HepG2 (cell line): ENCODE measurements at regions not wholly inside any gene's neighbourhood (a gene's known extent, or its start where the extent isn't known, plus 50 kb on each side); places are given as distances from the start of the nearest gene placed in this dataset.

Experiments
- ATAC-seq: fragments of 200-7000 bp; cut with Tn5 transposase; 3 replicates; pipeline ENCODE4 v1.9.1; 2020; ENCODE audit warnings: mild to moderate bottlenecking, moderate library complexity
- BruUV-seq: library from RNA; stranded (reverse); fragments of 400-500 nt; replicated peaks from 2 replicates; lab custom pipeline; 2021; lab: Mats Ljungman, UMichigan
- CTCF ChIA-PET: fragments of 300-600 bp; formaldehyde crosslinking; extraction: SDS; loops from one replicate; lab custom pipeline; 2021; ENCODE audit warnings: low total read pairs, inconsistent platforms, low intra/inter-chr PET ratio; lab: Yijun Ruan, JAX
- POLR2A ChIA-PET: fragments of 350-600 bp; sonication (Branson Sonifier 250); formaldehyde crosslinking; loops from one replicate; lab custom pipeline; 2020; ENCODE audit warnings: antibody characterized with exemption, inconsistent platforms; lab: Yijun Ruan, JAX
- DNase-seq: peaks from one replicate; pipeline ENCODE4 v3.0.0-alpha.2; 2015; ENCODE audit warnings: low spot score
- FAIRE-seq: peaks from 3 replicates; lab custom pipeline; 2011; peaks lifted over from hg19 to GRCh38; lab: Jason Lieb, UNC
- H2AFZ ChIP-seq: one replicate; pipeline ENCODE4 v1.6.1; 2011; ENCODE audit warnings: low read length, inconsistent platforms
- H3K27ac ChIP-seq: fragments of 300-600 bp; 3 replicates; pipeline ENCODE4 v1.8.0; 2011; ENCODE audit warnings: mixed run types, mild to moderate bottlenecking, mixed read lengths, low read length, inconsistent platforms; ENCODE audit not compliant: insufficient read depth; ENCODE audit errors: extremely low read length
- H3K27me3 ChIP-seq, 2 experiments: fragments of 200-600 bp in 1 of 2; 2 replicates in 1 of 2; 3 replicates in 1 of 2; pipeline versions ENCODE4 v1.6.0 to v1.8.0; 2011; ENCODE audit warnings: low read length in 2 of 2, mild to moderate bottlenecking in 2 of 2, moderate library complexity in 2 of 2, inconsistent platforms in 1 of 2; ENCODE audit not compliant: insufficient read depth in 2 of 2, control insufficient read depth in 1 of 2
- H3K36me3 ChIP-seq, 2 experiments: fragments of 200-600 bp in 1 of 2; replicated peaks in 1 of 2; 2 replicates in 1 of 2; 3 replicates in 1 of 2; pipeline versions ENCODE4 v1.5.1 to v1.8.0; 2011; ENCODE audit warnings: low read length in 2 of 2, inconsistent platforms in 1 of 2; ENCODE audit not compliant: insufficient read depth in 2 of 2, control insufficient read depth in 1 of 2
- H3K4me1 ChIP-seq: 2 replicates; pipeline ENCODE4 v1.5.1; 2012; ENCODE audit warnings: low read length, inconsistent platforms; ENCODE audit not compliant: insufficient read depth
- H3K4me2 ChIP-seq: 2 replicates; pipeline ENCODE4 v1.6.0; 2011; ENCODE audit warnings: low read depth, low read length, inconsistent platforms
- H3K4me3 ChIP-seq, 3 experiments: fragments of 200-600 bp in 1 of 3; sonication (generic), shearing (Covaris generic) in 1 of 3; replicated peaks in 1 of 3; 2 replicates each; pipeline ENCODE4 v1.5.1; 2011 to 2016; ENCODE audit warnings: low read length in 3 of 3, inconsistent platforms in 2 of 3, low read depth in 2 of 3, mild to moderate bottlenecking in 2 of 3, control low read depth in 1 of 3, mixed read lengths in 1 of 3; ENCODE audit not compliant: insufficient read depth in 1 of 3
- H3K79me2 ChIP-seq: one replicate; pipeline ENCODE4 v1.6.1; 2011; ENCODE audit warnings: low read length, inconsistent platforms; ENCODE audit not compliant: insufficient read depth
- H3K9ac ChIP-seq: 2 replicates; pipeline ENCODE4 v1.6.0; 2011; ENCODE audit warnings: mild to moderate bottlenecking, low read depth, low read length, inconsistent platforms; ENCODE audit not compliant: insufficient read depth
- H3K9me3 ChIP-seq: 2 replicates; pipeline ENCODE4 v1.5.1; 2012; ENCODE audit warnings: mild to moderate bottlenecking, low read length
- H4K20me1 ChIP-seq: 2 replicates; pipeline ENCODE4 v1.6.0; 2011; ENCODE audit warnings: inconsistent platforms, mild to moderate bottlenecking, low read length, moderate library complexity; ENCODE audit not compliant: insufficient read depth
- AGO2 ChIP-seq: fragments of 200-400 bp; formaldehyde crosslinking; optimal IDR thresholded peaks from 2 replicates; pipeline ENCODE3; 2017; ENCODE audit warnings: mild to moderate bottlenecking, low read depth, low read length, moderate library complexity
- FIP1L1 ChIP-seq: fragments of 200-400 bp; formaldehyde crosslinking; IDR thresholded peaks from 2 replicates; pipeline ENCODE4 v1.6.1; 2018; ENCODE audit warnings: low read depth, mild to moderate bottlenecking, low read length, moderate library complexity, borderline replicate concordance; ENCODE audit not compliant: insufficient read depth
- MED8 ChIP-seq: sonication (generic); formaldehyde crosslinking; IDR thresholded peaks from 2 replicates; pipeline ENCODE4 v1.8.1; 2023; ENCODE audit warnings: mild to moderate bottlenecking, missing genetic modification reagents; ENCODE audit not compliant: insufficient replicate concordance
- NR2C2 ChIP-seq: sonication (generic); formaldehyde crosslinking; IDR thresholded peaks from 2 replicates; pipeline ENCODE4 v1.4.0; 2020; ENCODE audit warnings: missing genetic modification reagents, mild to moderate bottlenecking, moderate library complexity, borderline replicate concordance
- SNRNP70 ChIP-seq: fragments of 200-400 bp; formaldehyde crosslinking; IDR thresholded peaks from 2 replicates; pipeline ENCODE4 v1.6.1; 2017; ENCODE audit warnings: mild to moderate bottlenecking, low read depth, low read length, moderate library complexity
- ZNF432 ChIP-seq: sonication (generic); formaldehyde crosslinking; IDR thresholded peaks from 2 replicates; pipeline ENCODE4 v1.5.0; 2020; ENCODE audit warnings: missing genetic modification reagents, mild to moderate bottlenecking, borderline replicate concordance
- ZSCAN31 ChIP-seq: sonication (generic); formaldehyde crosslinking; IDR thresholded peaks from 2 replicates; pipeline ENCODE4 v1.5.0; 2020; ENCODE audit warnings: low read depth, mild to moderate bottlenecking, missing genetic modification reagents
- WGBS: methylation state at CpG from one replicate; pipeline ENCODE4 v1.1.6; 2017; ENCODE audit warnings: low lambda C conversion rate; 5-methylcytosine and 5-hydroxymethylcytosine counted together
- in situ Hi-C: cut with HindIII; loops from 2 replicates; pipeline ENCODE4 v1.10.0; 2017; ENCODE audit warnings: low pct_unique_long_range_greater_than_20kb; ENCODE audit not compliant: extremely low pct_ligation_motif_present
- intact Hi-C: fragments of 100-400 bp; cut with micrococcal nuclease; formaldehyde crosslinking; loops from one replicate; pipeline ENCODE4 v1.10.0; 2022; ENCODE audit not compliant: unreplicated experiment
- TF ChIP-seq, protein P1 (sequence below), 2 experiments: sonication (generic) in 1 of 2; formaldehyde crosslinking in 1 of 2; IDR thresholded peaks; 2 replicates each; pipeline versions ENCODE4 v1.4.0 to v1.6.1; 2018 to 2020; ENCODE audit warnings: missing genetic modification reagents in 2 of 2, borderline replicate concordance in 1 of 2, low read depth in 1 of 2, mild to moderate bottlenecking in 1 of 2, missing biosample characterization in 1 of 2
- TF ChIP-seq, protein P2 (sequence below): sonication (generic); formaldehyde crosslinking; IDR thresholded peaks from 2 replicates; pipeline ENCODE4 v1.5.1; 2020; ENCODE audit warnings: missing genetic modification reagents, mild to moderate bottlenecking, borderline replicate concordance

DNA sequence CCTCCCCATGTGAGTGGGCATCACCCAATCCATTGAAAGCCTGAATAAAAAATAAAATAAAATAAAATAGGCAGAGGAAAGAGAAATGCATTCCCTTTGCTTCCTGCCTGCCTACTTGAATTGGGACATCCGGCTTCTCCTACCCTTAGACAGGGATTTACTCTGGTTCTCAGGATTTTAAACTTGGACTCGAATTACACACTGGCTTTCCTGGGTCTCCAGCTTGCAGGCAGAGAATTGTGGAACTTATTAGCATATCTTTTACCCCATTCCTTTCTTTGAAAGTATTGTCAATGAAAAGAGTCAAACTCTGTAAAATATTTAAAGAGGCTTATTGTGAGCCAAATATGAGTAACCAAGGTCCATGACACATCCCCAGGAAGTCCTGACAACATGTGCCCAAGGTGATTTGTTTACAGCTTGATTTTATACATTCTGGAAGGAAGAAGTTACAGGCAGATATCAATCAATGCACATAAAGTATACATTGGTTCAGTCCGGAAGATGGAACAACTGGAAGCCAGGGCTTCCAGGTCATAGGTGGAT is 78.4 kb upstream of the CCDC90B start:
- Histone ChIP-seq H3K27ac (no peak overlapping the region), H2AFZ (no peak overlapping the region), H3K27me3 (no peaks in the 10 kb centered on the region), H3K36me3 (no peaks in the 10 kb centered on the region), H3K9me3 (peaks cover 18% of the 10 kb centered on the region), H3K4me1 (no peaks in the 10 kb centered on the region), H3K4me2 (no peak overlapping the region), H3K9ac (no peak overlapping the region), H3K79me2 (no peaks in the 10 kb centered on the region), H3K4me3 (no peak overlapping the region), H4K20me1 (no peaks in the 10 kb centered on the region)
- TF ChIP-seq, protein P1, sequence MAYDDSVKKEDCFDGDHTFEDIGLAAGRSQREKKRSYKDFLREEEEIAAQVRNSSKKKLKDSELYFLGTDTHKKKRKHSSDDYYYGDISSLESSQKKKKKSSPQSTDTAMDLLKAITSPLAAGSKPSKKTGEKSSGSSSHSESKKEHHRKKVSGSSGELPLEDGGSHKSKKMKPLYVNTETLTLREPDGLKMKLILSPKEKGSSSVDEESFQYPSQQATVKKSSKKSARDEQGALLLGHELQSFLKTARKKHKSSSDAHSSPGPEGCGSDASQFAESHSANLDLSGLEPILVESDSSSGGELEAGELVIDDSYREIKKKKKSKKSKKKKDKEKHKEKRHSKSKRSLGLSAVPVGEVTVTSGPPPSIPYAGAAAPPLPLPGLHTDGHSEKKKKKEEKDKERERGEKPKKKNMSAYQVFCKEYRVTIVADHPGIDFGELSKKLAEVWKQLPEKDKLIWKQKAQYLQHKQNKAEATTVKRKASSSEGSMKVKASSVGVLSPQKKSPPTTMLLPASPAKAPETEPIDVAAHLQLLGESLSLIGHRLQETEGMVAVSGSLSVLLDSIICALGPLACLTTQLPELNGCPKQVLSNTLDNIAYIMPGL (CRISPR knock-in tag; IDR thresholded peaks at IDR 0.05; ENCODE audit: borderline replicate concordance in 1 of 2, low read depth in 1 of 2), result no peak
- TF ChIP-seq ZNF432 (CRISPR knock-in tag) (no peak), AGO2 (no peak), FIP1L1 (no peak), NR2C2 (CRISPR knock-in tag) (no peak), SNRNP70 (no peak), MED8 (CRISPR knock-in tag) (no peak), ZSCAN31 (CRISPR knock-in tag) (no peak)
- TF ChIP-seq, protein P2, sequence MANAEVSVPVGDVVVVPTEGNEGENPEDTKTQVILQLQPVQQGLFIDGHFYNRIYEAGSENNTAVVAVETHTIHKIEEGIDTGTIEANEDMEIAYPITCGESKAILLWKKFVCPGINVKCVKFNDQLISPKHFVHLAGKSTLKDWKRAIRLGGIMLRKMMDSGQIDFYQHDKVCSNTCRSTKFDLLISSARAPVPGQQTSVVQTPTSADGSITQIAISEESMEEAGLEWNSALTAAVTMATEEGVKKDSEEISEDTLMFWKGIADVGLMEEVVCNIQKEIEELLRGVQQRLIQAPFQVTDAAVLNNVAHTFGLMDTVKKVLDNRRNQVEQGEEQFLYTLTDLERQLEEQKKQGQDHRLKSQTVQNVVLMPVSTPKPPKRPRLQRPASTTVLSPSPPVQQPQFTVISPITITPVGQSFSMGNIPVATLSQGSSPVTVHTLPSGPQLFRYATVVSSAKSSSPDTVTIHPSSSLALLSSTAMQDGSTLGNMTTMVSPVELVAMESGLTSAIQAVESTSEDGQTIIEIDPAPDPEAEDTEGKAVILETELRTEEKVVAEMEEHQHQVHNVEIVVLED (CRISPR knock-in tag), result no peak
- FAIRE-seq (no peak), DNase-seq (no peak), ATAC-seq (no peak)
- in situ Hi-C loops, result no loop called here
- ChIA-PET POLR2A (interaction anchor here (0.6 kb wide), 1 partner anchor 144 kb away, joined by 3 read pairs; no protein-coding TSS in a partner anchor), CTCF (no interaction called here)
- intact Hi-C loops, result no loop called here
- WGBS, result 31% methylated on average over 3 of the region's 3 CpGs
- BruUV-seq, result no TSS peak
